ENCODE measurements at regions not wholly inside any gene's neighbourhood (a gene's known extent, or its start where the extent isn't known, plus 50 kb on each side); places are given as distances from the start of the nearest gene placed in this dataset.
"Not testable (repeated sequence)": the region's sequence is repeated elsewhere in the genome, so short reads cannot be mapped to it uniquely, and the experiment has no call there.

- no peak for DNase-seq (ENCODE audit: low spot score)
- no peak for TF ChIP-seq CTCF (IDR thresholded peaks at IDR 0.05; ENCODE audit: extremely low read depth, insufficient read depth, missing control alignments)
- in situ Hi-C loops (cut with MboI; ENCODE audit: low pct_unique_long_range_greater_than_20kb, low sequenced_read_pairs, unreplicated experiment), result loop anchor here (25.0 kb wide), 1 partner anchor 890 kb away; the partner anchor contains the start of gene NXPH2
Observed at GRCh38 chr2:137897082-137897481, 67.2 kb upstream of the HNMT start.

- no peak for DNase-seq (ENCODE audit: low spot score)
- no peak for TF ChIP-seq CTCF (IDR thresholded peaks at IDR 0.05; ENCODE audit: extremely low read depth, insufficient read depth, missing control alignments)
- in situ Hi-C loops (cut with MboI; ENCODE audit: low pct_unique_long_range_greater_than_20kb, low sequenced_read_pairs, unreplicated experiment), result no loop called here
Observed at GRCh38 chr2:137900421-137901141, 63.7 kb upstream of the HNMT start.

GRCh38 chr2:137910641-137911040, 53.6 kb upstream of the HNMT start:
- DNase-seq (ENCODE audit: low spot score), result no peak
- TF ChIP-seq CTCF (IDR thresholded peaks at IDR 0.05; ENCODE audit: extremely low read depth, insufficient read depth, missing control alignments), result peak; percentile 41
- in situ Hi-C loops (cut with MboI; ENCODE audit: low pct_unique_long_range_greater_than_20kb, low sequenced_read_pairs, unreplicated experiment), result no loop called here

- in situ Hi-C loops (cut with MboI; ENCODE audit: low pct_unique_long_range_greater_than_20kb, low sequenced_read_pairs, unreplicated experiment), result no loop called here
- DNase-seq (ENCODE audit: low spot score), result peak; percentile 10
- no peak for TF ChIP-seq CTCF (IDR thresholded peaks at IDR 0.05; ENCODE audit: extremely low read depth, insufficient read depth, missing control alignments)
Observed at GRCh38 chr2:137912371-137912770, 51.9 kb upstream of the HNMT start.

GRCh38 chr2:137913169-137913568, 51.1 kb upstream of the HNMT start:
- DNase-seq (ENCODE audit: low spot score), result no peak
- no peak for TF ChIP-seq CTCF (IDR thresholded peaks at IDR 0.05; ENCODE audit: extremely low read depth, insufficient read depth, missing control alignments)
- in situ Hi-C loops (cut with MboI; ENCODE audit: low pct_unique_long_range_greater_than_20kb, low sequenced_read_pairs, unreplicated experiment), result no loop called here

- DNase-seq (ENCODE audit: low spot score); in situ Hi-C loops (cut with MboI; ENCODE audit: low pct_unique_long_range_greater_than_20kb, low sequenced_read_pairs, unreplicated experiment): not testable (repeated sequence)
Observed at GRCh38 chr2:137913648-137914047, 50.6 kb upstream of the HNMT start.
